GM21723 (cell line): ENCODE measurements at regions not wholly inside any gene's neighbourhood (a gene's known extent, or its start where the extent isn't known, plus 50 kb on each side); places are given as distances from the start of the nearest gene placed in this dataset.
"Not testable (repeated sequence)": the region's sequence is repeated elsewhere in the genome, so short reads cannot be mapped to it uniquely, and the experiment has no call there.

ENCODE experiments used
- ATAC-seq: cut with Tn5 transposase; IDR thresholded peaks from one replicate; pipeline ENCODE4 v1.9.1; 2021; ENCODE audit warnings: mild to moderate bottlenecking, moderate library complexity; ENCODE audit not compliant: unreplicated experiment

DNA sequence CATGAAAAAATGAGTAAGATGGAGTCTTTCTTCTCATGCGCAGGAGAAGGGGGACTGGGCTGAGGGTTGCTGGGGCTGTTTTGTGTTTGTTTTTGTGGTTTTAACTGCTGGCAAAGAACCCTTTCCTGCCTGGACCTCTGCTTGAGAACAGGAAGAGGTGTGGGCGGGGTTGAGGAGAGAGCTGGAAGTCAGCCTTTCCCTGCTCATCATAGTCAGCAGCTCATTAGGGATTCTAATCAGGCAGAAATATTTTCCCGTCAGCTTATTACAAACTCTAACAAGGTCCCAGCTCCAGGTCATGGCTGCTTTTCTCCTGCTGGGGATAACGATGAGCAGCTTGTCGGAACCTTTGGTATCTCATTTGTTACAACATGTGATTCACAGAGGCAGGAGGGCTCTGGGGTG is 185.0 kb upstream of the NRXN3 start:
- no peak for ATAC-seq

DNA sequence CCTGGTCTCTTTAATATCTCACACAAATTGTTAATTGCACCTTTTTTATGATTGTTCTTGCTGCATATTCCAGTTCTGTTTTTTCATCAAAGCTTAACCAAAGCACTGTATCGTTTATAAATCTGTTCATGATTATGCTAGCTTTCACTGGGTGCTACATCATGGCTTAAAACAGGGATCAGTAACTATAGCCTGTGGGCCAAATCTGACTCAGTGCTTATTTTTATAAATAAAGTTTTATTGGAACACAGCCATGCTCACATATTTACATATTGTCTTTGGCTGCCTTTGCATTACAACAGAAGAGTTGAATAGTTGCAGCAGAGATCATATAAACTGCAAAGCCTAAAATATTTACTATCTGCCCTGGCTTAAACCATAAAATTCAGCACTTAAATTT is 183.4 kb upstream of the NRXN3 start:
- ATAC-seq = no peak

DNA sequence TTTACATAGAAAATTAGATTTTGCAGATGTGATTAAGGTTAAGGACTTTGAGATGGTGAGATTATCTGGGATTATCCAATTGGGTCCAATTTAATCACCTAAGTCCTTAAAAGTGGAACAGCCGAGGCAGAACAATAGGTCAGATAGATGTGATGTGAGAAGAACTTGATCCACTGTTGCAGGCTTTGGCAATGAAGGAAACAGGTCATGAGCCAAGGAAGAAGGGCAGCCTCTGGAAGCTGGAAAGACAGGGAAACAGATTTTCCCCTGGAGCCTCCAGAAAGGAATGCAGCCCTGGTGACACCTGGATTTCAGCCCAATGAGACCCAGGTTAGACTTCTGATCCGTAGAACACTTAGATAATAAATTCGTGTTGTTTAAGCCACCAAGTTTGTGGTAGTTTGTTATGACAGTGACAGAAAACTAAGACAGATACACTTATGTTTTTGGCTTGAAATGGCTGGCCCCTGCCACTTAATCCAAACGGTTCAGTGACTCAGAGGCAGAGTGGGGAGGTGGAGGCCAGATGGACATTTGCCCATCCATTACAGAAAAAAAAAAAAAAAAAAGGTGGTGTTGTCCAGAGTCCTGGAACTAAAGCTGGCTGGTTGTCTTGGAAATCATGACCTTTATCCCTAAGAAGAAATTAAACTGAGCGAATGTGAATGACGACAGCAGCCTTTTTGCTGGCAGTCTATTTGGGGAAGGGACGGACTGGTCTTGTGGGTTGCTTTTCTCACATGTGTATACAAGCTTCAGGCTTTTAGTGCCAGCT is 181.9 kb upstream of the NRXN3 start:
- ATAC-seq = no peak

DNA sequence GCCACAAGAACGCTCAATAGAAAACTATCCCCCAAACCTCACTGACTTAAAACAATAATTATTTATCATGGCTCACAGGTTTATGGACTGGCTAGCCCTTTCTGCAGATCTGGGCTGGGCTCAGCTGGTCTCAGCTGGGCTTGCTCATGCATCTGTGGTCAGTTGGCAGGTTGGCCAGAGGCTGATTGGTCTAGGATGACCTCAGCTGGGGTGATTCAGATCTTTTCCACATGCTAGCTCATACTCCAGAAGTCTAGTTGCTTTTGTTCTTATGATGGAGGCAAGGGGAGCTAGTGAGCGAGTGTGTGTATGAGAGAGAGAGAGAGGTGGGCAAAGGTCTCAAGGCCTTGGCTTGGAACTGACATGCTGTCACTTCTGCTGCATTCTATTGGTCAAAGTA is 181.2 kb upstream of the NRXN3 start:
- no peak for ATAC-seq

DNA sequence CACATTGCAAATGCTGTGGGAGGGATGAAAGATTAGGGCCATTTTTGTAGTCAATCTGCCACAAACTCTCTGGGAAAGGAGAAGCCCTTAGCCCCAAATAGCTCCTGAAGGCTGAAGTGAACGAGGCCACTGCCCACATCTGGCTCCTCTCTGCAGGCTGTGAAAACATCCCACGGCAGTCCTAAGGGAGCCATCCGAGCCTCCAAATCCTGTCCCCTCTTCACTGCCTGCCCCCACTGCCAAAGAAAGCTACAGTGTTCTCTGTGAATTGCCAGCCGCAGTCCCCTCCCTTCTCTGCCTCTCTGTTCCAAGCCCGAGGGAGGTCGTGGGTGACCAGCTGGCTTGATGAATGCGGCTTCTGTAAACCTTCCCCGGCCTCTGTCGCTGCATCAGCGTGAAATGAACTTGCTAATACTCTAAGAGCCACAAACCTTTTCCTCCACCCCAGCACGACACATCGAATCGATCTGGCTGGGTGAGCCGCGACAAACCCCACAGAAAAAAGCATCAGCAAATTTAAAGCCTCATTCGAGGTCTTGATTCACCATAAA is 180.7 kb upstream of the NRXN3 start:
- no peak for ATAC-seq

DNA sequence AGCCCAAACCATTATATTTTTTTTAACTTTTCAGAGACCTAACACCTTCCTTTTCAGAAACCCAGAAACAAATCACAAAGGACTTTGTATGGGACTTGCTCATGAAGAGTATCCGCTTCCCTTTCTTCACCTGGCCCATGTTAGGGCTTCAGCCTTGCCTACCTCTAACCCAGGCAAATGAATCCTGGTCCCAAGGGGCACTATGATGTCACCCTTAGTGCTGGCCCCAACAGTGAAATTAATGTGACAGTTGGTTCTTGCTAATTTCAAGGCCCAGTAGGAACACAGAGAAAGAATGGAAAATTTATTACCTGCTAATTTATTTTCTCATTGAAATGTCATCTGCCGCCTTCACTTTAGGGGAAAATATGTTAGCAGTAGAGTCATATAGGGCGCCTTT is 179.8 kb upstream of the NRXN3 start:
- no peak for ATAC-seq

DNA sequence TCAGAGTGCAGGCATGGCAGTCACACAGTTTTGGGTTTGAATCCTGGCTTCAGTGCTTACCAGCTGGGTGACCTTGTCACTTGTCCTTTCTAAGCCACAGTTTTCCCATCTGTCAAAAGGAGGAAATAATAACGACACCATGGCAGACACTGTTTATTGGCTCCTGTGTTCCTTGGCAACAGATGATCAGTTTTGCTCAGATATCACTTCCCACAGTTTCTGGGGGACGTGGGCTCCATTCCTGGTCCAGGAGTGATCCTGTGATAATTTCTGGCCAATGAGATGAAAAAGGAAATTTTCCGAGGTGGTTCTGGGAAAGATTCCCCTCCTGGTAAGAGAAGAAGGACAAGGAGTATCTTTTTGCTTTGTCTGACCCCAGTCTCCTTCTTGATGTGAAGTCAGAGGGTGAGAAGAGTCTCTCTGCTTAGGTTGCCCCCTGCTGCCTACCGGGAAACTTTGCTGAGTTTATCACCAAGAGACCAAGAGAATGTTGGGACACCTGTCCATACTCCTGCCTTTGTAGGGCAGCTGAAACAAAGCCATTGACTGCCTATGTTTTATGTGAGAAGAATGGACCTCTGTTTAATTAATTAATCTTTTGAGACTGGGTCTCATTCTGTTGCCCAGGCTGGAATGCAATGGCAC is 178.9 kb upstream of the NRXN3 start:
- ATAC-seq = no peak

DNA sequence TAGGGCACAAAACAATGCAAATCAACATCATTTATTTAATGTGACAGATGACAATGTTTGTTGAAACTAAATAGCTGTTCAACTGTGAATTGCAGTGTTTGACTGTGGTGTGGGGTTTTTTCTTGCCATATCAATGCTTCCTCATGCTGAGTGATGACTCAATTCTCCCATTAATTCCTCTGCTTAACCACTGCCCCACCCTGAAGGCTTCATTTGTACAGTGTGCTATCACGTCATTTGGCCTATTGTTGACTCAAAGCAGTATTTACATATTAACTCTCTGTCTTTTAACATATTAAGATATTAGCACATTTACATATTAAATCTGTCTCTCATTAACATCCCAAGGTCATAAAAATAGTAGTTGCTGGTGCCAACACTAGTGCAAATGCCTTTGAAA is 164.8 kb upstream of the NRXN3 start:
- peak; percentile 67 for ATAC-seq

DNA sequence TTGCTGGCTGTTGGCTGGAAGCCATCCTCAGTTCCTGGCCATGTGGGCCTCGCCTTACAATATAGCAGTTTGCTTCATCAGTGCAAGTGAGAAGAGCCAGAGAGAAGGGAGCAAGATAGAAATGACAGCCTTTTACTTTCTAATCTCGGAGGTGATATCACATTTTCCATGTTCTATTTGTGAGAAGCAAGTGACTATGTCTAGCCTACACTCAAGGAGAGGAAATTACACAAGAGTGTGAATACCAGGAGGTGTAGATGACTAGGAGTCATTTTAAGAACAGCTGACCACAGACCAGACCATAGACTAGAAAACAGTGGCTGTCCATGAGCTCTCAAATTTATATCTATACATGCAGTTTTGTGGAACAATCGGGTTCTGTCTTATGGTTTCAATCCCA is 163.0 kb upstream of the NRXN3 start:
- ATAC-seq = no peak

DNA sequence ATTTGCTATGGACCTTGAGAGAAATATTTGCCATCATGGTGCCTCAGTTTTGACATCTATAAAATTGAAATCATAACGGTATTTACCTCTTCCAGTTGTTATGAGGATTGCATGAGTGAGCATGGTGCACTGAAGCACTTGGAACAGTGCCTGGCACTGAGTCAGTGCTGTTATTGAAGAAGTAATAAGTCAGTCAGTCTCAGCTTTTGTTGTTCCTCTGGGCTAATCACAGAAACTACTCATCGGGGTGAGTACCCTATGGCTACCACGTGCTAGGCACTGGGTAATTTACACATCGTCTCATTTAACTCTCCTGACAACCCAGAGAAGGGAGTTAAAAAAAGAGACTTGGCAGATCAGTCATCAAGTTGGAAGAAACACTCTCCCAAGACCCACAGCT is 159.5 kb upstream of the NRXN3 start:
- no peak for ATAC-seq

DNA sequence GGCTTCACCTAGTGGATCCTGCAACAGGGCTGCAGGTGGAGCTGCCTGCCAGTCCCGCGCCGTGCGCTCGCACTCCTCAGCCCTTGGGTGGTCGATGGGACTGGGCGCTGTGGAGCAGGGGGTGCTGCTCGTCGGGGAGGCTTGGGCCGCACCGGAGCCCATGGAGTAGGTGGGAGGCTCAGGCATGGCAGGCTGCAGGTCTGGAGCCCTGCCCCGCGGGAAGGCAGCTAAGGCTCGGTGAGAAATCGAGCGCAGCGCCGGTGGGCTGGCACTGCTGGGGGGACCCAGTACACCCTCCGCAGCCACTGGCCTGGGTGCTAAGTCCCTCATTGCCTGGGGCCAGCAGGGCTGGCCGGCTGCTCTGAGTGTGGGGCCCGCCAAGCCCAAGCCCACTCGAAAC is 156.3 kb upstream of the NRXN3 start:
- ATAC-seq = not testable (repeated sequence)

DNA sequence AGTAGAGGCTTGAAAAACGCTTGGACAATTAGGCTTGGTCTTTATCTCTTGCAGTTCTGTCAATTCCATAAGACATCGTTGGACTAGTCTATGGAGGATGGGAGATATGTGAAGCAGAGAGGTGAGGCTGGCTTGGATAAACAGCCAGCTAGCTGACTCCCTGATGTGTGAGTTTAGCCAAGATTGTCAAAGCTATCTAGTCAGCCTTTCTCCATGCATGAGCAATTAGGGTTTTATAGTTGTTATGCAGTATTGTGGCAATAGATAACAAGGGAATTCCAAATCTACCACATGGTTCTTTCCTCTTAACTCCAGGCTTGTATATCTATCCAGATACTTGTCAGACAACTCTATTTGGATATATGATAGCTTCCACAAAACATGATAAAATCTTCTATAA is 153.6 kb upstream of the NRXN3 start:
- ATAC-seq = no peak

DNA sequence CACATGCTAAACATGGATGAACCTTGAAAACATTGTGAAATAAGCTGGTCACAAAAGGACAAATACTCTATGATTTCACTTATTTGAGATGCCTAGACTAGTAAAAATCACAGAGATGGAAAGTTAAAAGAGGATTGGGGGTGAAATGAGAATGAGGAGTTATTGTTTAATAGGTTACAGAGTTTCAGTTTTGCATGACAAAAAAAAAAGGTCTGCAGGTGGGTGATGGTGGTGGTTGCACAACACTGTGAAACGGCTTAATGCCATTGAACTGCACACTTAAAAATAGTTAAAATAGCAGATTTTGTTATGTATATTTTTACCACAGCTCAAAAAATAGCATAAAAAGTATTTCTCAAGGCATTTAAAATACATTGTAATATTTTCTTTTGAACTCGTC is 151.9 kb upstream of the NRXN3 start:
- ATAC-seq = no peak

DNA sequence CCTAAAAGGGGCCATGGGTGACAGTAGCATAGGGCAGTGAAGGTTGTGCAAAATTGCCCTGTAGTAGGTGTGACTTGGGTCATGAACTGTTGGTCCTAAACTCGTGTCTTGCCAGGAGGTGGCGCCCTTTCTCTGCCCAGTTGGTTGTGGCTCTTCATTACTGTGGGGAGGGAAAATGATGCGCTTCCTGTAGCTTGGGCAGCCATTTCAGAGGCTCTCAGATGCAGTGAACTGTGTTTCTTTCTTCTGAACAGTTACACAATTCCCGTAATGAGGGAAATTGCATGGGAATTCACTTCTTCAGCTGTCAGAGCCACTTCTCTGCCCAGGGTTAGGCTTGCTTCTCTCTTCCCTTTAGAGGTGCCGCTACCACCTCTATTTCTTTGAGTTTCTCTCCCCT is 148.1 kb upstream of the NRXN3 start:
- ATAC-seq = peak; percentile 81

DNA sequence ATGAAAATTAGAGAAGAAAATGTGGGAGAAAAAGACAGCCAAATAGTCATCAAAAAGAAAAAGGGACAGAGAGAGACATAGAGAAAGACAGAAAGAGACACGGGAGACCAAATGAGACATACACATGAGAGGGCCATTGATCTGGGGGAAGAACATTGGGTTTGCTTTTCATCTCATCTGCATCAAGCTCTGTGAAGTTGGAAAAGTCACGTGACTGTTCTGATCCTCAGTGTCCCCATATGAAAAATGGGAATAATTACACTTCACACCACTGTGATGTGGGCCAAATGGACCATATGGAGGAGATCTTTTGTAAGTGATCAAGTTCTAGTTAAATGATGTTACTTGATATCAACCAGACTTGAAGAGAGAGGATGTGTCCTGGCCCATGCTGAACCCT is 147.1 kb upstream of the NRXN3 start:
- no peak for ATAC-seq

DNA sequence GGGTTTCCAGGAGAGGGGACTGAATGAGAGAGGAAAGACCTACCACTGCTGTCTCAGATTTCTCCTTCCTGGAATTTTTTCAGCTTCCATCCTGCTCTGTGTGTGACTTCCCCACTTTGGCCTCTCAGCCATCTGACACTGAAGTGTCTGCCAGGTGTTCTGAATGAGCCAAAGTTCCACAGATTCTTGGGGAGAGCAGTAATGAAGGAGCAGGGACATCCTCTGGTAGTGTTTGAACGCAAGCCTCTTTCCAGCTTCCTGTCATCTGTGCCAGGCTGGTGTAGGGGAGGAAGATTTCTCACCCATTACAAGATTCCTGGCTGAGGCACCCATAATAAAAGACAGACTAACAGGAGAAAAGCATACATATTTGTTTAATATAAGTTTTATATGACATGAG is 141.7 kb upstream of the NRXN3 start:
- ATAC-seq = no peak

DNA sequence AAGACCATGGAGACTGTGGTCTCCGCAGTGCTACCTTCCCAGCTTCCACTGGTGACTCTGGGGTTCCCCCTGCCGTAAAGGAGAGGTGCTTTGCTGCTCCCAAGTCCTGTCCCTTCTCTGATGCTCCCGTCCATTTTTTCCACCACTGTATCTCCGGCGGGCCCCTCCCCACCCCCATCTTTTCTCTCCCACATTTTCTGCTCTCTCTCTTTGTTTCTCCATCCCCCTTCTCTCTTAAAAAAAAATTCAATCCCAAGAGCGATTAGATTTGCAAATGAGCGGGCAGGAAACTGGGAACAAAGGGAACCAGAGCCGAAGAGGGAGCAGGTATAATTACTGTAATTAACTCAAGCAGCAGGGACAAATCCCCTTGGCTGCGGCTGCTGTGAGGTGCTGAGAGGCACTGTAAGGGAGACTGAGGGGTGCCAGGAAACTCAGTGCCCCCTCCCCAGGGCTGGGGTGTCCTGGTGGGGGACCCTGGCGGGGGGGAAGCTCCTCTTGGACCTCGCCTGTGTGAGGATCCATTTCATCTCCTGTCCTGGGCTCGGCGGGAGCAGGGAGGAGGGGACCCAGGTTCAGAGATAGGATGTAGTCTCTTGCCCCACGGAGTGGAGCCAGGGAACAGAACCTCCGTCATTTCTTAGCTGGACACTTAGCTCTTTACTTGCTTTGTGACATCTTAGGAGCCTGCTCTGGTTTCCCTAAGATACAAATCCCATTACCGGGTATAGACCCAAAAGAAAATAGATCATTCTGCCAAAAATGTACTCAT is 140.4 kb upstream of the NRXN3 start:
- ATAC-seq = no peak

DNA sequence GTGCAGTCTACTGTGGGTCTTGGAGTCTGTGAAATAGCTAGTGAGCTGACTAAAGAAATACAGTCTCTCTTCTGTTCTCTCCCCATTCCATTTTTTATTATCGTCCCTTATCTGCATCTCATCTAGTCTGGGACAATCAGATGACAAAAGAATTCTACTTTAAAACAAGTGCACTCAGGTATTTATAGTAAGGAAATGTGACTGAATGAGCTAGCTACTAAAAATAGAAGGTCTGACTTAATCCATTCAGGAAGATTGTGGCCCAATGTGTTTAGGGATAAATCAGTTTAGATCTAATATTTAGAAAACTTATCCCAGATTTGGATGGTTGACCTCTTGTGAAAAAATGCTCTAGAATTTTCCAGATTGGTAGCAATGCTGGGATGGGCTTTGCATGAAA is 126.8 kb upstream of the NRXN3 start:
- ATAC-seq = no peak

DNA sequence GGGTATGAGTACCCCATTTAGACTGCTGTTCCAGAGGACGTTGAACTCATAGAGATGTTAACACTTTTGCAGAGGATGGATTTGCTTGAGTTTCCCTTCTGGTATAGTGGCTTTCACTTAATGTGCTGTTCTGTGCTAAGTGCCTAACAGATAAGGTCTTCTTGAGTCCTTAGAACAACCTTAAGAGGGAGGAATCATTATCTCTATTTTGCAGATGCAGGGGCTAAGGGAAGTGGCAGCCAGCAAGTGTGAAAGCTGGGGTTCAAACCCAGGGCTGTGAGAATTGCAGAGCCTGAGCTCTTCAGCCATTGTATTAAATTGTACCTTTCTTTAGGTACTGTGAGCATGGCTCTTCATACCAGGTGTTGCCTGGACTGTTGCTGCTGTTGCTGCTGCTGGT is 122.1 kb upstream of the NRXN3 start:
- ATAC-seq = no peak

DNA sequence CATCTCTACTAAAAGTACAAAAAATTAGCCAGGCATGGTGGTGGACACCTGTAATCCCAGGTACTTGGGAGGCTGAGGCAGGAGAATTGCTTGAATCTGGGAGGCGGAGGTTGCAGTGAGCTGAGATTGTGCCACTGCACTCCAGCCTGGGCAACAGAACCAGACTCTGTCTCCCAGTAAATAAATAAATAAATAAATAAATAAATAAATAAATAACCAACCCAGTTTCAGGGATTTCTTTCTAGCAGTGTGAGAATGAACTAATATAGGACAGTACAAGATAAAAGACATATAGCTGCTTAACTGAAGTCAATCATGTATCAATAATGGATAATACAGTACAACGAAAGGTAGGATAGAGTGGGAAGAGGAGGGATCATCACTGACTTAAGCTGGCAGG is 113.3 kb upstream of the NRXN3 start:
- ATAC-seq = not testable (repeated sequence)

DNA sequence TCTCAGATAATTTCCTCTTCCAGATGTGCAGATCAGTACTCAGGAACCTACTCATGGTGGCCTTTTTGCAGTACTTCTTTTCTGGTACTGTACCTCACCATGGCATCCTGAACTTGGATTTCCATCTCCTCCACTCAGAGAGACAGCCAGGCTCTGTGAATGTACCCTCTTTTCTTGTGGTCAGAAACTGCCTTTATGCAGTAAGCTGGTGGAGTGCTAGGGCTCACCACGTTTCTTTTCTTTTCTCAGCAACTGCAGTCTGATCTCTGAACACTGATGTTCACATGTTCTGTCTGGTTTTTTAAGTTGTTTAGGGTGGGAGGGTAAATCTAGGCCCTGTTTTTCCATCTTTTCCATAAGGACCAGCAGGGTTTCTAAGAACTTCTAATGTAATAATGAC is 99.8 kb upstream of the NRXN3 start:
- no peak for ATAC-seq
